Activated CD8-positive, alpha-beta memory T cell treated with anti-CD3 and anti-CD28 coated beads for 48 hours (primary cell): ENCODE measurements at regions not wholly inside any gene's neighbourhood (a gene's known extent, or its start where the extent isn't known, plus 50 kb on each side); places are given as distances from the start of the nearest gene placed in this dataset.

Experiments used
- DNase-seq, 3 experiments: peaks; one replicate each; pipeline ENCODE4 v3.0.0-alpha.2; 2020; ENCODE audit warnings: low read depth in 2 of 3, low spot score in 2 of 3

- no peak for DNase-seq
These were observed 586.6 kb upstream of the CDH18 start for GRCh38 chr5:20574576-20574975.

DNA sequence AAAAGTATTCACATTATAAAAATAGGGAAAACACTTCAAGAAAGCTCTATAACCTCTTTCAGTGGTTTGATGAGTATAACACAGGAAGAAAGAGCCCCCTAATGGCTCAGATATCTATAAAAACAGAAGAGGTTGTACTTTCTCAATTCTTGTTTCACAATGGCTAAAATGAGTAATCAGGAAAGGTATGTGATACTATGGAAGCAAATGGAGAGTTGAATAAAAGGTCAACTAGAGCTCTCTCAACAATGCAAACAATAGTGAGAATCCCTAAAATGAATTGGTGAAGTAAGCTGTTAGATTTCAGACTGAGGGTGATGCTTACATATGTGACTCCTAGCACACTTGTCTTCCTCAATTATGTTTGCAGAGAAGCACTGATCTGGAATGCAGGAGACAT is 584.6 kb upstream of the CDH18 start:
- DNase-seq = no peak

DNA sequence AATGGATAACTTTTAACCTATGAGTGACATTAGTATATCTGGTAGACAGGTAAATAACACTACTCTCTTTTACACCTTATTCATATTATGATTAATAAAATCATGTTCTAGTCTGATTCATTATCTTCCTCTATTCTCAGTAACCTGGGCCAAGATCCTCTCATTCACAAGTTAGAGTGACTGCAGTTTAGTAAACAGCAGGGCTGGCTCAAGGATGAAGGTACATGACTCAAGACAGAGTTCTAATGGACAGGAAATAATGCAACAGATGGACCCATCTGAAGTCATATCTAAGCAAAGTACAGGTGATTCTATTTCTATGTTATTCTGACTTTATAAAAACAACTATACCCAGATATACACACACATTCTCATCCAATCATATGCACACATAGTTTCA is 582.5 kb upstream of the CDH18 start:
- no peak for DNase-seq

GRCh38 chr5:20562544-20562943 is 574.5 kb upstream of the CDH18 start:
- DNase-seq = no peak

GRCh38 chr5:20559845-20560244 is 571.8 kb upstream of the CDH18 start:
- DNase-seq = no peak

- DNase-seq = no peak
These were observed 568.2 kb upstream of the CDH18 start for GRCh38 chr5:20556115-20556763.

DNA sequence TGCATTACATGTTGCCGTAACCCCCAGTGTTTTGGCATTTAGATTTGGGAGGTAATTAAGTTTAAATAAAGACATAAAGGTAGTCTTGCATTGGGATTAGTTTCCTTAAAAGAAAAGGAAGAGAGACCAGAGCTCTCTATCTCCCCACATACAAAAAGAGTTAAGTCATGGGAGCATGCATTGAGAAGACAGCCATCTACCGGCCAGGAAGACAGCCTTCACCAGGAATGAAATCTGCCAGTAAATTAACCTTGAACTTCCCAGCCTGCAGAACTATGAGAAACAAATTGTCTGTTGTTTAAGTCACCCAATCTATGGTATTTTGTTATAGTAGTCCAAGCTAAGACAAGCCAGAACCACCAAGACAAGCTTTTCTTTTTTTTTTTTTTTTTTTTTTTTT is 567.0 kb upstream of the CDH18 start:
- DNase-seq = no peak

GRCh38 chr5:20554001-20554400 is 566.0 kb upstream of the CDH18 start:
- DNase-seq = no peak

GRCh38 chr5:20537911-20538703 is 550.1 kb upstream of the CDH18 start:
- DNase-seq = no peak

DNA sequence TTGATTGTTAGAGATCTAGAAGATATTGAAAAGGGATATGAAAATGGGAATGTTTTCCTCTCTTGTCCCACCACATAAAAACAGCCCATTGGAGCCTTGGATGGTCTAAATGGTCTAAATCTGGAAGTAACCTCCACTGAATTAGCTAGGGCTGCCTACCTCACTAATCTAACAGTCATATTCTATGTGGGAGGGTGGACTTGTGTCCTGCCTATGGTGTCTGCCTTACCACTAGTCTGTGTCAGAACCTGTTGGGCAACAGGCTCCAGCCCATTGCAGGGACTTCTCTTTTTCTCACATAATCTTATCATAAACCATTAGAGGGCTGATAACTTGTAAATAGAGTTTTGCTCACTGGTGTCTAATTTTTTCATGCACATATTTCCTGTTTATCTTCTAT is 548.8 kb upstream of the CDH18 start:
- no peak for DNase-seq

DNA sequence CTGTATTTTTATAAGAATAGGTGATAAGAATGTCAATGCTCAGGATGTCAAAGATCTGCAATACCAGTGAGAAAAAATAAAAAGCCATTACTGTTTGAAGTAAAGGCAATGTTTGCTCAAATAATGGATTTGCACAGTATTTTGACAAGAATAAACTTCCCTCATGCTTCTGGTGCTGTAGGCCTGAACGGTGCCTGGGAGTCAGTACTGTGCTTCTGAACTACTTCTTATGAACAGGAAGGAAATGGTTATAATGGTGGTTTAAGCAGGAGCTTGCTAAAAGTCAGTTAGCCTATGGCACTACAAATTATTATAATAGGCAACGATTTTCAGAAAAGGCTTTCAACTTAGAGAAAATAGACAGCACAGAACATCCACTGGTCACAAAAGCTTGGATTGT is 548.3 kb upstream of the CDH18 start:
- DNase-seq = no peak

GRCh38 chr5:20528471-20528870 is 540.5 kb upstream of the CDH18 start:
- no peak for DNase-seq

GRCh38 chr5:20524991-20525529 is 537.1 kb upstream of the CDH18 start:
- no peak for DNase-seq

DNA sequence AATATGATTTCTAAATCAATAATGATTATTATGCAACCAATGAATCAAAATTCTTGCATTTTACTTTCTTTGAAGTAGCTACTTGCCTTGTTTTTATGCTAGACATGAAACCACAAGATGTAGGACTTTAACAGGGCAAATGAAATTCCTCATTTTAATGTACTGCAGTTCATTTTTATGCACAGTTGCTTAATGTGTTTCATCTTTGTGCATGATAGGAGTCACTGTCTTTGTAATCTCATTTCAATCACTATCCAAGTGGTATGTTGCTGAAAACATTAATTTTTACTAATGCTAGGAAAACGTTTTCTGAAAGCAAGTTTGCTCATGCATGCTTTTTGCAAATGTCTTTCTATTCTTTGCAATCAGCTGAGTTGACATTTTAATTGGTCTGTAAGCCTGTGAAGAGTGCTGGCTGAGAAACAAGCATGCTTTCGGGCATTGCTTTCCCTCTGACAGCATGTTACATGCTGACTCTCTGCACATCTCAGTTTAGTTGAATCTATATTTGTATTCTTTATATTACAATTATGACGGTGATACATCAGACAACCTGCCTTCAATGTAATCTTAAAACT is 535.0 kb upstream of the CDH18 start:
- DNase-seq = no peak

- DNase-seq = no peak
These were observed 527.6 kb upstream of the CDH18 start for GRCh38 chr5:20515606-20516005.

DNA sequence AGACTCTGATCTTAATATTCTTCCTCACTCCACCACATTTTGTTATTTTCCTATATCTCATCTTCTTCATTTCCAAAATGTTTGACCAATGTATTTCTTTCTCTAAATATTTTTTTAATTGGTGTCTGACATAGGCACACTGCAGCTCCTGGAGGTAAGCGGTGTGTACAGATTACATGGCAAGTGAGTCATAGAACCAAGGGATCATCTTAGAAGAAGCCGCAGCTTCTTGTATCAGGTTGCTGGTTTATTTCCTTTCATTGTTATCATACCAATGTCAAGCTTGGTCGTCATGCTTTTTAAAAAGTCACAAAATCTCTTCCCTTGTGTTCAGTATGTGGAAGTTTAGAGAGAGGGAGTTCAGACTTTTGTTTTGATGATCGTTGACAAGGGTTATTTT is 526.1 kb upstream of the CDH18 start:
- no peak for DNase-seq

- no peak for DNase-seq
These were observed 512.5 kb upstream of the CDH18 start for GRCh38 chr5:20500546-20500945.

DNA sequence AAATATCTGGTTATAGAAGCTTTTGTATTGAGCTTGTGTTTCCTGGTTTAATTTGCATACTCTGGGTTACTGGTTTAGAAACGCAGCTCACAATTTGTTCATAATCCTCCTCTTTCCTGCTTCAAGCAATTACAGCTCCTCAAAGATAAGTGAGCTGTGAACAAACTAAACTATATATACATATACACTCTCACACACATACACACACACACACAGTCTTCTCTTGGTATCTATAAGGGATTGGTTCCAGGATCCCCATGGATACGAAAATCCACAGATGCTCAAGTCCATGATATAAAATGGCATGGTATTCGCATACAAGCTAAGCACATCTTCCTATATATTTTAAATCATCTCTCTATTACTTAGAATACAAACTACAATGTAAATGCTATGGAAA is 510.9 kb upstream of the CDH18 start:
- DNase-seq = no peak

DNA sequence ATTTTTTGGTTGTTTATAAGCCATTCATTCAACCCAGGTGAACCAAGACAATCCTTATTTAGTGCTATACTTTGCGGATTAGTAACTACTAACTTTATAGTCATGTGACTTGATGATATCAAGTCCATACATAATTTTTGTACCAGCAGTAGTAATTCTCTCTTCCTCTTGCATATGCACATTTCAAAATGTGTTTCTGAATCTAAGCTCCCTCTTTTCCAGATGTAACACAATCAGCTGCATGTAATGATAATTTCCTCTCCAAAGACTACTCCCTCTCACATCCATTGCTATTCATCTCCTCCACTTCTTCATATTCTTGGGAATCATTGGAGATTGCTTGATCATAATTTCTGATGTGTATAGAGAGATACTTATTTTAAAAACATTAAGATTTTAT is 510.1 kb upstream of the CDH18 start:
- no peak for DNase-seq

- DNase-seq = no peak
These were observed 509.4 kb upstream of the CDH18 start for GRCh38 chr5:20497356-20497755.

GRCh38 chr5:20494706-20495105 is 506.7 kb upstream of the CDH18 start:
- DNase-seq = no peak

- DNase-seq = no peak
These were observed 498.8 kb upstream of the CDH18 start for GRCh38 chr5:20486826-20487225.
